HepG2 (cell line): ENCODE measurements at regions not wholly inside any gene's neighbourhood (a gene's known extent, or its start where the extent isn't known, plus 50 kb on each side); places are given as distances from the start of the nearest gene placed in this dataset.

Source experiments
- ATAC-seq: fragments of 200-7000 bp; cut with Tn5 transposase; 3 replicates; pipeline ENCODE4 v1.9.1; 2020; ENCODE audit warnings: mild to moderate bottlenecking, moderate library complexity
- BruUV-seq: library from RNA; stranded (reverse); fragments of 400-500 nt; replicated peaks from 2 replicates; lab custom pipeline; 2021; lab: Mats Ljungman, UMichigan
- CTCF ChIA-PET: fragments of 300-600 bp; formaldehyde crosslinking; extraction: SDS; loops from one replicate; lab custom pipeline; 2021; ENCODE audit warnings: low total read pairs, inconsistent platforms, low intra/inter-chr PET ratio; lab: Yijun Ruan, JAX
- POLR2A ChIA-PET: fragments of 350-600 bp; sonication (Branson Sonifier 250); formaldehyde crosslinking; loops from one replicate; lab custom pipeline; 2020; ENCODE audit warnings: antibody characterized with exemption, inconsistent platforms; lab: Yijun Ruan, JAX
- DNase-seq: peaks from one replicate; pipeline ENCODE4 v3.0.0-alpha.2; 2015; ENCODE audit warnings: low spot score
- FAIRE-seq: peaks from 3 replicates; lab custom pipeline; 2011; peaks lifted over from hg19 to GRCh38; lab: Jason Lieb, UNC
- H2AFZ ChIP-seq: one replicate; pipeline ENCODE4 v1.6.1; 2011; ENCODE audit warnings: low read length, inconsistent platforms
- H3K27ac ChIP-seq: fragments of 300-600 bp; 3 replicates; pipeline ENCODE4 v1.8.0; 2011; ENCODE audit warnings: mixed run types, mild to moderate bottlenecking, mixed read lengths, low read length, inconsistent platforms; ENCODE audit not compliant: insufficient read depth; ENCODE audit errors: extremely low read length
- H3K27me3 ChIP-seq, 2 experiments: fragments of 200-600 bp in 1 of 2; 2 replicates in 1 of 2; 3 replicates in 1 of 2; pipeline versions ENCODE4 v1.6.0 to v1.8.0; 2011; ENCODE audit warnings: low read length in 2 of 2, mild to moderate bottlenecking in 2 of 2, moderate library complexity in 2 of 2, inconsistent platforms in 1 of 2; ENCODE audit not compliant: insufficient read depth in 2 of 2, control insufficient read depth in 1 of 2
- H3K36me3 ChIP-seq, 2 experiments: fragments of 200-600 bp in 1 of 2; replicated peaks in 1 of 2; 2 replicates in 1 of 2; 3 replicates in 1 of 2; pipeline versions ENCODE4 v1.5.1 to v1.8.0; 2011; ENCODE audit warnings: low read length in 2 of 2, inconsistent platforms in 1 of 2; ENCODE audit not compliant: insufficient read depth in 2 of 2, control insufficient read depth in 1 of 2
- H3K4me1 ChIP-seq: 2 replicates; pipeline ENCODE4 v1.5.1; 2012; ENCODE audit warnings: low read length, inconsistent platforms; ENCODE audit not compliant: insufficient read depth
- H3K4me2 ChIP-seq: 2 replicates; pipeline ENCODE4 v1.6.0; 2011; ENCODE audit warnings: low read depth, low read length, inconsistent platforms
- H3K4me3 ChIP-seq, 3 experiments: fragments of 200-600 bp in 1 of 3; sonication (generic), shearing (Covaris generic) in 1 of 3; replicated peaks in 1 of 3; 2 replicates each; pipeline ENCODE4 v1.5.1; 2011 to 2016; ENCODE audit warnings: low read length in 3 of 3, inconsistent platforms in 2 of 3, low read depth in 2 of 3, mild to moderate bottlenecking in 2 of 3, control low read depth in 1 of 3, mixed read lengths in 1 of 3; ENCODE audit not compliant: insufficient read depth in 1 of 3
- H3K79me2 ChIP-seq: one replicate; pipeline ENCODE4 v1.6.1; 2011; ENCODE audit warnings: low read length, inconsistent platforms; ENCODE audit not compliant: insufficient read depth
- H3K9ac ChIP-seq: 2 replicates; pipeline ENCODE4 v1.6.0; 2011; ENCODE audit warnings: mild to moderate bottlenecking, low read depth, low read length, inconsistent platforms; ENCODE audit not compliant: insufficient read depth
- H3K9me3 ChIP-seq: 2 replicates; pipeline ENCODE4 v1.5.1; 2012; ENCODE audit warnings: mild to moderate bottlenecking, low read length
- H4K20me1 ChIP-seq: 2 replicates; pipeline ENCODE4 v1.6.0; 2011; ENCODE audit warnings: inconsistent platforms, mild to moderate bottlenecking, low read length, moderate library complexity; ENCODE audit not compliant: insufficient read depth
- ARNT ChIP-seq: fragments of 450-650 bp; IDR thresholded peaks from 2 replicates; pipeline ENCODE4 v1.6.1; 2017
- DNMT3B ChIP-seq: conservative IDR thresholded peaks from 2 replicates; pipeline ENCODE4 v1.6.1; 2016; ENCODE audit warnings: missing biosample characterization, control low read depth
- IKZF5 ChIP-seq: IDR thresholded peaks from 2 replicates; pipeline ENCODE4 v1.6.1; 2018; ENCODE audit warnings: missing genetic modification reagents, mild to moderate bottlenecking, missing compliant biosample characterization
- PAX8 ChIP-seq: sonication (generic); formaldehyde crosslinking; IDR thresholded peaks from 2 replicates; pipeline ENCODE4 v1.8.0; 2022; ENCODE audit warnings: mild to moderate bottlenecking, missing genetic modification reagents, borderline replicate concordance
- TRIM22 ChIP-seq: fragments of 450-650 bp; IDR thresholded peaks from 2 replicates; pipeline ENCODE4 v1.6.1; 2017
- ZNF30 ChIP-seq: sonication (generic); formaldehyde crosslinking; IDR thresholded peaks from 2 replicates; pipeline ENCODE4 v1.5.0; 2020; ENCODE audit warnings: mild to moderate bottlenecking, missing genetic modification reagents
- ZNF354B ChIP-seq: sonication (generic); formaldehyde crosslinking; IDR thresholded peaks from 2 replicates; pipeline ENCODE4 v1.8.0; 2022; ENCODE audit warnings: mild to moderate bottlenecking, missing genetic modification reagents
- ZNF619 ChIP-seq: sonication (generic); formaldehyde crosslinking; IDR thresholded peaks from 2 replicates; pipeline ENCODE4 v1.4.0; 2020; ENCODE audit warnings: mild to moderate bottlenecking, missing genetic modification reagents
- ZNF883 ChIP-seq: sonication (generic); formaldehyde crosslinking; IDR thresholded peaks from 2 replicates; pipeline ENCODE4 v1.5.1; 2020; ENCODE audit warnings: mild to moderate bottlenecking, missing genetic modification reagents; ENCODE audit errors: not compliant biosample characterization
- WGBS: methylation state at CpG from one replicate; pipeline ENCODE4 v1.1.6; 2017; ENCODE audit warnings: low lambda C conversion rate; 5-methylcytosine and 5-hydroxymethylcytosine counted together
- in situ Hi-C: cut with HindIII; loops from 2 replicates; pipeline ENCODE4 v1.10.0; 2017; ENCODE audit warnings: low pct_unique_long_range_greater_than_20kb; ENCODE audit not compliant: extremely low pct_ligation_motif_present
- intact Hi-C: fragments of 100-400 bp; cut with micrococcal nuclease; formaldehyde crosslinking; loops from one replicate; pipeline ENCODE4 v1.10.0; 2022; ENCODE audit not compliant: unreplicated experiment
- TF ChIP-seq, protein P1 (sequence below): IDR thresholded peaks from 2 replicates; pipeline ENCODE4 v1.6.1; 2016; ENCODE audit warnings: missing genetic modification reagents, missing compliant biosample characterization

DNA sequence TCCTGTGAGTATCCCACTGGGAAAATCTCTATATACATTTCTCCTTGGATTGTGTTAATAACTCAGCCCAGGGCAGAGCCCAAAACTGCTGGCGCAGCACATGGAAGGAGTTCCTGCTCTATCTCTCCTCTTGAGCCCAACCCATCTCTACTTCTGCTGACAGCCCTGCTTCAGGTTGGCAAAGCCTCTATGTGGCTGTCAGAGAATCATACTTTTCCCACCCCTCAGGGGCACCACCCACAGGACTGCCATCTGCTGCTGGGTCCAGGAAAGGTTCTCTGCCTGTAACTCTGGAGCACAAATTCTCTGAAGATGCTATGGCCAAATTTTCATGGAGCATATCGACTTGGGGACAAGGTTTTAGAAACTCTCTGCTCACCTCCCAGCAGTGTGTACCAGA lies 278.5 kb upstream of the EMCN start:
- no peak for FAIRE-seq
- ChIA-PET CTCF (no interaction called here), POLR2A (no interaction called here)
- no peak overlapping the region for H3K4me3 ChIP-seq
- no peak overlapping the region for H3K4me2 ChIP-seq
- no peak for DNase-seq
- no peak for ATAC-seq
- no peaks in the 10 kb centered on the region for H3K79me2 ChIP-seq
- intact Hi-C loops: no loop called here
- in situ Hi-C loops: no loop called here
- no peak overlapping the region for H2AFZ ChIP-seq
- no peak for TF ChIP-seq TRIM22
- no peak for TF ChIP-seq DNMT3B (CRISPR knock-in tag)
- no TSS peak for BruUV-seq
- no peak overlapping the region for H3K9ac ChIP-seq
- no peaks in the 10 kb centered on the region for H3K4me1 ChIP-seq
- H3K27me3 ChIP-seq: no peaks in the 10 kb centered on the region
- 0% methylated on average over 1 of the region's 2 CpGs for WGBS
- H3K9me3 ChIP-seq: no peaks in the 10 kb centered on the region
- no peaks in the 10 kb centered on the region for H3K36me3 ChIP-seq
- H4K20me1 ChIP-seq: no peaks in the 10 kb centered on the region
- no peak overlapping the region for H3K27ac ChIP-seq

DNA sequence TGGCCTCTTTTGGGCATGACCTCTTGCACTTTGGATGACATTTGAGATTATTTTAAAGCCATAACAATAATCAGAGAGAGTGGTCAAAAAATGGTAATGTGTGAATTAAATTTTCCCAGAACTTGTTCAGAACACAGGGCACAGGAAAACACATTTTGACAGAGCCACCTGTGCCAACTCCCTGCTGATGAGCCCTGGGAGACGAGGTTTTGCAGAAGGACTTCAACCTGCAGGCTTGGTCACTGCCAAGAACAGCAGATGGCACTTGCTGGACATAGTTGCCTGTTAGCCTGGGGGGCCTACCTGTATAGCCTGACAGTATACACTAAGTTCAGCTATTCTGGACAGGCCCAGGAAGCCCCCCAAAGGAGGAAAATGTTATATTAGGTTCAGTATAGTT lies 277.8 kb upstream of the EMCN start:
- ChIA-PET CTCF (no interaction called here), POLR2A (no interaction called here)
- H3K9me3 ChIP-seq: no peaks in the 10 kb centered on the region
- H4K20me1 ChIP-seq: no peaks in the 10 kb centered on the region
- no TSS peak for BruUV-seq
- no peaks in the 10 kb centered on the region for H3K4me1 ChIP-seq
- 0% methylated on average over 1 of the region's 1 CpG for WGBS
- H3K27me3 ChIP-seq: no peaks in the 10 kb centered on the region
- DNase-seq (no peak), ATAC-seq (no peak), FAIRE-seq (no peak)
- in situ Hi-C loops: no loop called here
- intact Hi-C loops: no loop called here
- H3K27ac ChIP-seq: no peak overlapping the region
- no peak overlapping the region for H3K4me3 ChIP-seq
- H3K4me2 ChIP-seq: no peak overlapping the region
- H3K79me2 ChIP-seq: no peaks in the 10 kb centered on the region
- no peaks in the 10 kb centered on the region for H3K36me3 ChIP-seq
- H3K9ac ChIP-seq: no peak overlapping the region
- no peak for TF ChIP-seq PAX8 (CRISPR knock-in tag)
- no peak for TF ChIP-seq ZNF30 (CRISPR knock-in tag)
- TF ChIP-seq ZNF619 (CRISPR knock-in tag): no peak
- TF ChIP-seq, protein P1, sequence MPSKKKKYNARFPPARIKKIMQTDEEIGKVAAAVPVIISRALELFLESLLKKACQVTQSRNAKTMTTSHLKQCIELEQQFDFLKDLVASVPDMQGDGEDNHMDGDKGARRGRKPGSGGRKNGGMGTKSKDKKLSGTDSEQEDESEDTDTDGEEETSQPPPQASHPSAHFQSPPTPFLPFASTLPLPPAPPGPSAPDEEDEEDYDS (CRISPR knock-in tag): no peak
- TF ChIP-seq IKZF5 (CRISPR knock-in tag): no peak
- no peak for TF ChIP-seq ZNF883 (CRISPR knock-in tag)
- TF ChIP-seq ZNF354B (CRISPR knock-in tag): no peak
- no peak for TF ChIP-seq ARNT
- H2AFZ ChIP-seq: no peak overlapping the region
